22Rv1 (cell line): ENCODE measurements at regions not wholly inside any gene's neighbourhood (a gene's known extent, or its start where the extent isn't known, plus 50 kb on each side); places are given as distances from the start of the nearest gene placed in this dataset.

Experiments
- H3K27ac ChIP-seq: fragments of 450-650 bp; 2 replicates; pipeline ENCODE4 v1.5.1; 2017
- ZFX ChIP-seq: fragments of 450-650 bp; IDR thresholded peaks from 2 replicates; pipeline ENCODE4 v1.6.1; 2017; ENCODE audit warnings: antibody characterized with exemption, borderline replicate concordance
- TF ChIP-seq, protein P1 (sequence below): fragments of 450-650 bp; IDR thresholded peaks from 2 replicates; pipeline ENCODE4 v1.5.1; 2017; ENCODE audit warnings: mild to moderate bottlenecking

DNA sequence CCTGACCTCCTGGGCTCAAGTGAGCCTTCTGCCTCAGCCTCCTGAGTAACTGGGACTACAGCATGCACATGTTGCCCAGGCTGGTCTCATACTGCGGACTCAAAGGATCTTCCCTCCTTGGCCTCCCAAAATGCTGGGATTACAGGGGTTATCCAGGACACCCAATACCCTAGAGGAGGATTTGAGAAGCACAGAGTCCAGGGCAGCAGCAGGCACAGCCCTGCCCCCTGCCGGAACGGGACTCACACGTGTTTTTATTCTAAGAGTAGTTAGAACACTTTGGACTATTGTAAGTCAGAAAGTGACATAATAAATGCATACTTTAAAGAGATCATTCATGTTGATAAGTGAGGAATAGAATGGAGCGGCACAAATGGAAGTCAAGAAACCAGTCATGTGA lies 80.2 kb downstream of the C6orf118 start:
- no peak overlapping the region for H3K27ac ChIP-seq
- TF ChIP-seq ZFX: no peak
- TF ChIP-seq, protein P1, sequence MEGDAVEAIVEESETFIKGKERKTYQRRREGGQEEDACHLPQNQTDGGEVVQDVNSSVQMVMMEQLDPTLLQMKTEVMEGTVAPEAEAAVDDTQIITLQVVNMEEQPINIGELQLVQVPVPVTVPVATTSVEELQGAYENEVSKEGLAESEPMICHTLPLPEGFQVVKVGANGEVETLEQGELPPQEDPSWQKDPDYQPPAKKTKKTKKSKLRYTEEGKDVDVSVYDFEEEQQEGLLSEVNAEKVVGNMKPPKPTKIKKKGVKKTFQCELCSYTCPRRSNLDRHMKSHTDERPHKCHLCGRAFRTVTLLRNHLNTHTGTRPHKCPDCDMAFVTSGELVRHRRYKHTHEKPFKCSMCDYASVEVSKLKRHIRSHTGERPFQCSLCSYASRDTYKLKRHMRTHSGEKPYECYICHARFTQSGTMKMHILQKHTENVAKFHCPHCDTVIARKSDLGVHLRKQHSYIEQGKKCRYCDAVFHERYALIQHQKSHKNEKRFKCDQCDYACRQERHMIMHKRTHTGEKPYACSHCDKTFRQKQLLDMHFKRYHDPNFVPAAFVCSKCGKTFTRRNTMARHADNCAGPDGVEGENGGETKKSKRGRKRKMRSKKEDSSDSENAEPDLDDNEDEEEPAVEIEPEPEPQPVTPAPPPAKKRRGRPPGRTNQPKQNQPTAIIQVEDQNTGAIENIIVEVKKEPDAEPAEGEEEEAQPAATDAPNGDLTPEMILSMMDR: peak; percentile 24

DNA sequence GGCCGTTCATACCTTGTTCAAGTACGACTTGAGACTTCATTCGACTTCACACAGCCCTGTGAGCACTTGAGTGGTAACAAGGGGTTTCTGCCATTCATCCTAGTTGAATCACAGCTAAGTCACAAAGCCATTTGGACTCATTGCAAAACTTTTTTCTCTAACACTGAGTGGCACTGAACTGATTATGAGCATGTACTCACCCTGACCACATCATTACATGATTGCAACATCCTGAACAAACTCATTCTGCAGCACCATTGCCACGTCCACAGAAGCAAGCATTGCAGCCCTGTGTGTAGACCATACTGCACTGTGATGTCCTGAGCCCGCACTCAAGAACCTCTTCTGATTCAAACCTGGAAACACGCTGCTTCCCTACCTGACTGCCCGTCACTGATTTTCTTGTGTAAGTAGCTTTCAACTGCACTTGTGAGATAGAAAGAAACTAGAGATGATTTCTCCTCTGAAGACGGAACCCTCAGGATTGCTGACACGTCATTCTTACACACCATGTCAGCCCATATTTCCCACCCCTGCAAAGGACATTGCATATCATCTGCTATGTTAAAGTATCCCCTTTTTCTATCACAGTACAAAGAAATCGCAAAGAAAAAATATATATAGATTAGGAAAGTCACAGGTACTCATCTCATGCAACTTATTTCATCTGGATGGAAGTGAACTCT lies 81.6 kb downstream of the C6orf118 start:
- no peak overlapping the region for H3K27ac ChIP-seq
- TF ChIP-seq, protein P1: no peak
- no peak for TF ChIP-seq ZFX

DNA sequence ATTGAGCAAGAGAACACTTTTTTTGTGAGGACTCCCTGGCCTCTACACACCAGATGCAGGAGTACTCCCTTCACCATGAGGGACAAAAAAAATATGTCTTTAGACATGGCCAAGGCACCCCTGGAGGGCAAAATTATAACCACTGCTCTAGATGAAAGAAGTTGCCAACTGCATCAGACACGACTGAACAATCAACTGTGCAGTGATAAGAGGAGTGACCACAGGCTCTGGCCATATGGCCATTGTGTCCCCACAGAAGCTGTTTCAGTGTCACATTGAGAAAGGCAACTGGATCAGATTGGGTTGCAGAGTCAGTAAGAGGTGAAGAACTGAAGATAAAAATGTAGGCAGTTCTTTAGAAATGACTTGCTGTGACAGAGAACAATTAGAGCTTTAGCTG lies 85.7 kb downstream of the C6orf118 start:
- H3K27ac ChIP-seq: no peak overlapping the region
- TF ChIP-seq, protein P1: no peak
- TF ChIP-seq ZFX: no peak

DNA sequence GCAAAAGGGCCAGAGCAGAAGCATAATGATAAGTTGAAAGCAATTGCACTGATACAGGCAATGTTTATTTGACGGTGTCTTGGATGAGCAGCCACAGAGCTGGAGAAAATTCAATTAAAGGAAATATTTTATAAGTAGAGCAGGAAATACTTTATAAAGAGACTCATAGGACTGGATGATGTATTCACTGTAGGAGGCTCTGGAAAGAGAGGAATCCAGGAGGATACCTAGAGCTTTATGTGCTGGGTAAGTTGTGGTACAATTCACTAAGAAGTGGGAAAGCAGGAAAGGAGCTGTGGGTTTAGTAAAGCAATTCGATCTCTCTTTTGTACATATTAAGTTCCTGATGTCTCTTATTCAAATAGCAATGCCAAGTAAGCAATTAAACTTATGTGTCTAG lies 86.3 kb downstream of the C6orf118 start:
- TF ChIP-seq, protein P1: no peak
- no peak for TF ChIP-seq ZFX
- no peak overlapping the region for H3K27ac ChIP-seq

DNA sequence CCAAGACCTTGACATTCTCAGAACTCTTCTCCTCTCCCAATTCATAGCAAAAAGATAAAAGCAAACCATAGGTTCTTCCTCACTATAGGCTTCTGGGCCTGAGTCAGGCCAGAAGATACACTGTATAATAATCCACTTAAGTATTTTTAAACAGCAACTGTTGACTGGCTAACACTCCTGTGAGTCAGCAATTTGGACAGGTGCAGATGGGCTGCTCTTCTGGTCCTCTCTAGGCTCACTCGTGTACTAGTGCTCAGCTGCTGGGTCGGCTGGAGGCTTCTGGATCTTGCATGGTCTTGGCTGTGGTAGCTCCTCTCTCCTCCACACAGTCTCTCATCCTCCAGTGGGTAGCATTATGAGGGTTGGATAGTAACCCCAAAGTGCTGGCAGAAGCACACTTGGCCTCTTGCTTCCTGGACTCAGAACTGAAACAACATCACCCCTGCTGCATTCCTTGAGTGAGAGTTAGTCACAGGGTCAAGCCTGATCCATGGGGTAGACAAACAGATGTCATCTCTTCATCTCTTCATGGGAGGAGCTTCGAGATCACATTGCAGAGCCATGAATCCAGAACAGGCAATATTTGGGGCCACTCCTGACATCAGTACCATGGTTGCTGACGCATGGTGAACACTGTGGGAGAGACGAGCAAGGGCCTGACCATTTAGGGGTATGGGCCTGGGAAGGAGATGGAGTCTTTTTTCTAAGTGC lies 86.9 kb downstream of the C6orf118 start:
- TF ChIP-seq ZFX: no peak
- TF ChIP-seq, protein P1: no peak
- no peak overlapping the region for H3K27ac ChIP-seq

DNA sequence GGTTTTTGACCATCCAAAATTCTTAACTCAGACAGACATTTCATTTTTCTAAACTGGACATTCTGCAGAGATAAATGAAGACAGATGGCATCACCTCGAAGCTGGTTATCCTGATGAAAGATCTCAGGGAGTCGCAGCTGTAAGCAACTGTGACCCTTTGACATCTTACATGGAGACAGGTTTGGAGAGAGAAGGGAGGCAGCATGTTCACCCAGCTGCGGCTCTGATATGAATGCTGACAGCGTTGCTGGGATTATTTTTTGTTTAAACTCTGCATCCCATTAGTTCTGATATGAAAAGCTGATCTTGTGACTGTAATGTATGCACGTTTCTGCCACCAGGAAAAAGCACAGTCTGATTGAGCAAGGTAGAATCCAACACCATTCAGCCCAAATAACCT lies 89.4 kb downstream of the C6orf118 start:
- no peak overlapping the region for H3K27ac ChIP-seq
- TF ChIP-seq, protein P1: no peak
- no peak for TF ChIP-seq ZFX

DNA sequence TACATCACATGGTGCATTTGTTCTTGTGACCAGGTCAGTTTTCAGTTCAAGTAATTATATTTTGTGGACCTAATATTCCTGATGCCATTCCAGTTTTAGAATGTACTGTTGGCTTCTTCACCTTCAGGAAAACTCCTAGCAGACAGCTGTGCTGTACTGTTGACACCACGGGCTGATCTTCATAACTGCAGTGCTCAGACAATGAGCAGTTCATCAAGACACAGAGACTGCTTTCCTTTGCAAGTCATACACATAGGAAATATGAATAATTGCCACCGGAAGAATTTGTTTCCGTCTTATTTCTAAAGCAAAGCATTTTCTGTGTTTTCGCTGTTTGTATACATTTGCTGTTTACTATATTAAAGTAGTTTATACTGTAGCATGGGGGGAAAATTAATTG lies 89.8 kb downstream of the C6orf118 start:
- no peak overlapping the region for H3K27ac ChIP-seq
- TF ChIP-seq, protein P1: no peak
- TF ChIP-seq ZFX: no peak
